ENCODE measurements at regions not wholly inside any gene's neighbourhood (a gene's known extent, or its start where the extent isn't known, plus 50 kb on each side); places are given as distances from the start of the nearest gene placed in this dataset.

DNA sequence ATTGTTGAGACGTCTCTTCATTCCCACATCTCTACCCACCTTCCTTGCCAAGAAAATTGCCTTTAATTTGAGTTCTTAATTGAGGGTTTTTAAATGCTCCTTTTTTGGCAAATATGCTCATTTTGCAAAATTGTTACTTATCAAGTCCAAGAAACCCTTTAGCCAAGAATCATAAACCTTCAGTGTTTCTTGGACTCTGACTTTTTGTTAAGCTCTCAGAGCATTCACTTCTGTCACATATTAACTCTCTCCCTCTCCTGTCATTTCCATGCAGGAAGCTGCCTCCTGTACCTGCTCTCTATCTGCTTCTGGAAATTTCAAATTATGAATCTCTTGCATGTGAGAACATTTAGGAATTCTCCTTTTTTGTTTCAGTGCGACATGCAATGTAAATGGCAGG lies 100.0 kb upstream of the PIEZO2 start:
- Histone ChIP-seq H3K4me2 (ENCODE audit: low read depth, low read length, poor library complexity, severe bottlenecking) (no peak overlapping the region), H2AFZ (ENCODE audit: low read depth, low read length, severe bottlenecking) (no peak overlapping the region), H3K36me3 (ENCODE audit: low read length) (no peaks in the 10 kb centered on the region), H4K20me1 (ENCODE audit: low read depth, low read length) (no peaks in the 10 kb centered on the region), H3K27me3 (ENCODE audit: low read length) (no peaks in the 10 kb centered on the region), H3K9me2 (replicated peaks; ENCODE audit: insufficient read depth, low read length) (no peaks in the 10 kb centered on the region), H3F3A (ENCODE audit: insufficient read depth) (no peaks in the 10 kb centered on the region), H3K27ac (ENCODE audit: low read depth, low read length) (no peak overlapping the region), H3K4me3 (ENCODE audit: insufficient read depth, low read length, poor library complexity, severe bottlenecking) (no peak overlapping the region), H3K9ac (ENCODE audit: low read length) (no peak overlapping the region), H3K79me2 (ENCODE audit: insufficient read depth, low read length) (no peaks in the 10 kb centered on the region), H3K9me3 (ENCODE audit: insufficient read depth, low read length) (no peaks in the 10 kb centered on the region; the same call in 1 of the 2 replicates)
- TF ChIP-seq EZH2phosphoT487 (conservative IDR thresholded peaks at IDR 0.05; ENCODE audit: low read length) = no peak
- TF ChIP-seq, protein P1, sequence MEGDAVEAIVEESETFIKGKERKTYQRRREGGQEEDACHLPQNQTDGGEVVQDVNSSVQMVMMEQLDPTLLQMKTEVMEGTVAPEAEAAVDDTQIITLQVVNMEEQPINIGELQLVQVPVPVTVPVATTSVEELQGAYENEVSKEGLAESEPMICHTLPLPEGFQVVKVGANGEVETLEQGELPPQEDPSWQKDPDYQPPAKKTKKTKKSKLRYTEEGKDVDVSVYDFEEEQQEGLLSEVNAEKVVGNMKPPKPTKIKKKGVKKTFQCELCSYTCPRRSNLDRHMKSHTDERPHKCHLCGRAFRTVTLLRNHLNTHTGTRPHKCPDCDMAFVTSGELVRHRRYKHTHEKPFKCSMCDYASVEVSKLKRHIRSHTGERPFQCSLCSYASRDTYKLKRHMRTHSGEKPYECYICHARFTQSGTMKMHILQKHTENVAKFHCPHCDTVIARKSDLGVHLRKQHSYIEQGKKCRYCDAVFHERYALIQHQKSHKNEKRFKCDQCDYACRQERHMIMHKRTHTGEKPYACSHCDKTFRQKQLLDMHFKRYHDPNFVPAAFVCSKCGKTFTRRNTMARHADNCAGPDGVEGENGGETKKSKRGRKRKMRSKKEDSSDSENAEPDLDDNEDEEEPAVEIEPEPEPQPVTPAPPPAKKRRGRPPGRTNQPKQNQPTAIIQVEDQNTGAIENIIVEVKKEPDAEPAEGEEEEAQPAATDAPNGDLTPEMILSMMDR (IDR thresholded peaks at IDR 0.05; ENCODE audit: insufficient read depth, low read length, poor library complexity, severe bottlenecking) = no peak

DNA sequence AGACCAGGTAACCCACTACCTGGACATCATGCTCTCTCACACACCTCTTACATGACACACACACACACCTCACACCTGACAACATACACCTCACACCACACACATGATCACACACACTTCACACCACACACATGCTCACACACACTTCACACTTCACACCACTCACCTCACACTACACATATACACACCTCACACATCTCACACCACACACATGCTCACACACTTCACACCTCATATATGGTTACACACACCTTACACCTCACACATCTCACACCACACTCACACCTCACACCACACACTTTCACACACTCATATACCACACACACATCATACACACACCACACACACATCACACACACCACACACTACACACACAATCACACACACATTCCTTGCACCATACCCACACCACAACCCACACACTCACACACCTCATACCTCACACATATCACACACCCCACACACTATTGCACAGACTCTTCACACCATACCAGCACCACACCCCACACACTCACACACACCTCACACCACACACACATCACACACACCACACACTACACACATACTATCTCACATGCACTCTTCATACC lies 98.1 kb upstream of the PIEZO2 start:
- Histone ChIP-seq H3K4me2 (ENCODE audit: low read depth, low read length, poor library complexity, severe bottlenecking) (no peak overlapping the region), H3K9me3 (ENCODE audit: insufficient read depth, low read length) (no peaks in the 10 kb centered on the region; the same call in 1 of the 2 replicates), H3K27ac (ENCODE audit: low read depth, low read length) (no peak overlapping the region), H3K4me3 (ENCODE audit: insufficient read depth, low read length, poor library complexity, severe bottlenecking) (no peak overlapping the region), H3F3A (ENCODE audit: insufficient read depth) (no peaks in the 10 kb centered on the region), H3K9me2 (replicated peaks; ENCODE audit: insufficient read depth, low read length) (no peaks in the 10 kb centered on the region), H2AFZ (ENCODE audit: low read depth, low read length, severe bottlenecking) (no peak overlapping the region), H3K9ac (ENCODE audit: low read length) (no peak overlapping the region), H3K36me3 (ENCODE audit: low read length) (no peaks in the 10 kb centered on the region), H4K20me1 (ENCODE audit: low read depth, low read length) (no peaks in the 10 kb centered on the region), H3K79me2 (ENCODE audit: insufficient read depth, low read length) (no peaks in the 10 kb centered on the region), H3K27me3 (ENCODE audit: low read length) (no peaks in the 10 kb centered on the region)
- TF ChIP-seq EZH2phosphoT487 (conservative IDR thresholded peaks at IDR 0.05; ENCODE audit: low read length) = no peak
- TF ChIP-seq, protein P1 (IDR thresholded peaks at IDR 0.05; ENCODE audit: insufficient read depth, low read length, poor library complexity, severe bottlenecking) = no peak

DNA sequence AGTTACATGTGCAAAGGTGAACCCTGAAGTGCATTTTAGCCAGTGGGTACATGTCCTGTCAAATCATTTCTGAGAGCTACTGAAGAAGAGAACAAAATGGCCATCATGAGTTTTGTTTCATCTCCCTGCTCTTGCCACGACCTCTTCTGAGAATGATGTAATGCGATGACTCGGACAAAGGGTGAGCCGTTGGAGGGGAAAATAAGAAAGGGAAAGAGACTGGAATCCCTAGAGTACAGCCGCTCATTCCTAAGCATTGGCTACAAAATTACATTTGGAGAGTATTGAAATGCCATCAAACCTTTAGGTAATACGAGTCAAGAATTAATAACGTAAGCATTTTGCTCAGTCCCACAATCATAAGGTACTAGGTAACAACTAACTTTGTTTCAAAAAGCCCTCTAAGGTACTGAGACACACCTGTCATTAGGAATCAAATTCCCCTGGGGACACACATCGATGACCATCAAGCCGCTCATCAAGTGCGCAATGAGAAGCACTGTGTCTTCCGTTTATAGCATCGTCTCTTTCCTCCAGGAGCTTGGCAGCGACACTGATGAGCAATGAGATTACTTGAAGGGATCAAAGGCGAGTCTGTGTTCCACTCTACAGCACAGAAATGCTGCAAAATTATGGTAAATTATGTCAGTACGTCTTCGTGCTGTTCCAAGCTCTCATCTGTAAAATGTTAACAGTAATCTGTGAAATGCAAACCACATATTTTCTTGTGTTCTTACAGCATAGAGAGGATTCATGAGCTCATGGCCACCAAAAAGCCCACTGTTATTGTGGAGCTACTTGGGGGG lies 97.3 kb upstream of the PIEZO2 start:
- no peaks in the 10 kb centered on the region; the same call in 1 of the 2 replicates for H3K9me3 ChIP-seq (ENCODE audit: insufficient read depth, low read length)
- H3K4me3 ChIP-seq (ENCODE audit: insufficient read depth, low read length, poor library complexity, severe bottlenecking) = no peak overlapping the region
- H3K9me2 ChIP-seq (replicated peaks; ENCODE audit: insufficient read depth, low read length) = no peaks in the 10 kb centered on the region
- H2AFZ ChIP-seq (ENCODE audit: low read depth, low read length, severe bottlenecking) = no peak overlapping the region
- no peaks in the 10 kb centered on the region for H3F3A ChIP-seq (ENCODE audit: insufficient read depth)
- H3K79me2 ChIP-seq (ENCODE audit: insufficient read depth, low read length) = no peaks in the 10 kb centered on the region
- no peak overlapping the region for H3K27ac ChIP-seq (ENCODE audit: low read depth, low read length)
- no peaks in the 10 kb centered on the region for H4K20me1 ChIP-seq (ENCODE audit: low read depth, low read length)
- H3K4me2 ChIP-seq (ENCODE audit: low read depth, low read length, poor library complexity, severe bottlenecking) = no peak overlapping the region
- TF ChIP-seq EZH2phosphoT487 (conservative IDR thresholded peaks at IDR 0.05; ENCODE audit: low read length) = no peak
- TF ChIP-seq, protein P1 (IDR thresholded peaks at IDR 0.05; ENCODE audit: insufficient read depth, low read length, poor library complexity, severe bottlenecking) = no peak
- H3K36me3 ChIP-seq (ENCODE audit: low read length) = no peaks in the 10 kb centered on the region
- no peak overlapping the region for H3K9ac ChIP-seq (ENCODE audit: low read length)
- H3K27me3 ChIP-seq (ENCODE audit: low read length) = no peaks in the 10 kb centered on the region

Measured in SU-DHL-6 (cell line).